ENCODE measurements at regions not wholly inside any gene's neighbourhood (a gene's known extent, or its start where the extent isn't known, plus 50 kb on each side); places are given as distances from the start of the nearest gene placed in this dataset.

DNA sequence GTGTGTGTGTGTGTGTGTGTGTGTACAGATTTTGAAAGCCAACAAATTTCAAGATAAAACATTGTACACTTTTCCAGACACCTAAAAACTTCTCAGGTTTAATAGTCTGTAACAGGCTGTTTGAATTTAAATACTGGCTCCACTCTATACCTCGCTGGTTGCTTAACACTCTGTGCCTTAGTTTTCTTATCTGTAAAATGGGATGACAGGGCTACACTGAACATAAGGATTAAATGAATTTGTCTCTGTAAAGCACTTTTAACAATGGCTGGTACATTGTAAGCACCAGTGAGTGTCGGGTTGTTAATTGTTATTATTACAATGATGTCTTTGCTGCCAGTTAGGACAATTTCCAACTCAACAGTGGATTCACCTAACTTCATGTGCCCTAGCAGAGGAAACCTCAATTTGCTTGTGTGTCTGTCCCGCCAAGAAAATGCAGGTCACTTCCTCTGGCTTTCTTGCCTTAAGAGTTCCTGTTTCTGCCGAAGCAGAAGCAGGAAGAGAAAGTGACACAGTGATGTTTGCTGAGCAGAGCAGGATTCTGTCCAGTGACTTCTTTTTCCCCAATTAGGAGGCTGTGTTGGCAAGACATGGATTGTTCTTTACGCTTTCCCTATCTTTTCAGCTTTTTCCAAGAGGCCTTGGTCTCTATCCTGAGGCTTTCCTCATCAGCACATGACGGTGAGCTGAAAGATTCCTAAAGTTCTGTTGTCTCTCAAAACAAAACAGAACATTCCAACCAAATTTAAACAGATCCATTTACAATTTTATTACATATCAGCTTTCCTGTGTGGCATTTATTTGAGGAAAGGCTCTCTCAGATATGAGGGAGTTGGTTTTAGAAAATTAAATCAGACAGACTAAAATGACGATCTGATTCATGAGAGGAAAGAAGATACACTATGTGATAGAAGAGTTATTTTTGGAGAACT, 154.1 kb upstream of the ATP2B1 start:
- no peak overlapping the region for H3K4me3 ChIP-seq (ENCODE audit: low read depth, low read length)
- DNase-seq (ENCODE audit: low read depth), result no peak
- TF ChIP-seq CTCF (IDR thresholded peaks at IDR 0.05; ENCODE audit: control insufficient read depth, extremely low read depth, insufficient read depth), result no peak

DNA sequence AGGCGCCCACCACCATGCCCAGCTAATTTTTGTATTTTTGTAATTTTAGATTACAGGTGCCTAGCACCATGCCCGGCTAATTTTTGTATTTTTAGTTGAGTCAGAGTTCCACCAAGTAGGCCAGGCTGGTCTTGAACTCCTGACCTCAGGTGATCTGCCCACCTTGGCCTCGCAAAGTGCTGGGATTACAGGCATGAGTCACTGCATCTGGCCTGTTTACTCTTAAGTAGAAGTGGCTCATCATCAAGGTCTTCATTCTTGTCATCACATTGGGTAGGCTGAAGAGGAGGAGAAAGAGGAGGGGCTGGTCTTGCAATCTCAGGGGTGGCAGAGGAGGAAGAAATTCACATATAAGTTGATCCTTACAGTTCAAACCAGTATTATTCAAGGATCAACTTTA, 152.4 kb upstream of the ATP2B1 start:
- H3K4me3 ChIP-seq (ENCODE audit: low read depth, low read length), result no peak overlapping the region
- TF ChIP-seq CTCF (IDR thresholded peaks at IDR 0.05; ENCODE audit: control insufficient read depth, extremely low read depth, insufficient read depth), result no peak
- no peak for DNase-seq (ENCODE audit: low read depth)

GRCh38 chr12:89859508-89860220, 151.0 kb upstream of the ATP2B1 start:
- TF ChIP-seq CTCF (IDR thresholded peaks at IDR 0.05; ENCODE audit: control insufficient read depth, extremely low read depth, insufficient read depth), result no peak
- DNase-seq (ENCODE audit: low read depth), result no peak
- no peak overlapping the region for H3K4me3 ChIP-seq (ENCODE audit: low read depth, low read length)

- TF ChIP-seq CTCF (IDR thresholded peaks at IDR 0.05; ENCODE audit: control insufficient read depth, extremely low read depth, insufficient read depth), result no peak
- H3K4me3 ChIP-seq (ENCODE audit: low read depth, low read length), result no peak overlapping the region
- no peak for DNase-seq (ENCODE audit: low read depth)
Observed at GRCh38 chr12:89858718-89859117, 150.1 kb upstream of the ATP2B1 start.

DNA sequence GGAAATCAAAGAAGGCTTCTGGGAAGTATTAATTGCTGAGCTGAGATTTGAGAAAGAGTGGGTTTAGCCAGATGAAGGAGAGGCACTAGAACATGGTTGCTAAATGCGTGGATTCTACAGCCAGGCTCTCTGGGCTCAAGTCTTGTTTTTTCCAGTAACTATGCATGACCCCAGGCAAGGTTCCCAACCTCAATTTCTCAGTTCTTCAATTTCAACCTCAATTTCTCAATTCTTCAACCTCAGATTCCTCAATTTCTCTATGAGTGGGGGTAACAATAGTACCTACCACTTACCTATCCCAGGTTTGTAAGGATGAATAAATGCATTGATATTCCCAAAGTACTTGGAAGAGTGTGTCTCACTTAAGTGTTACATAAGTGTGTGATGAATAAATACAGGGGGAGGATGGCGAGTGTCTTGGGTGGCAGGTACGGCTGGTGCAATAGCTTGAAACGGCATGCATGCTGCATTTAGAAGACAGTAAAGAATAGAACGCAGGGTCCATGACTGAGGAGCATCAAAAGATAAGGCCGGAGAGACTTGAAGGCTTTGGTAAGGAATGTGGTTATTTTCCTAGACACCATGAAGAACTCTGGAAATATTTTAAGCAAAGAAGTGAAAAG, 149.1 kb upstream of the ATP2B1 start:
- DNase-seq (ENCODE audit: low read depth), result no peak
- H3K4me3 ChIP-seq (ENCODE audit: low read depth, low read length), result no peak overlapping the region
- TF ChIP-seq CTCF (IDR thresholded peaks at IDR 0.05; ENCODE audit: control insufficient read depth, extremely low read depth, insufficient read depth), result no peak

DNA sequence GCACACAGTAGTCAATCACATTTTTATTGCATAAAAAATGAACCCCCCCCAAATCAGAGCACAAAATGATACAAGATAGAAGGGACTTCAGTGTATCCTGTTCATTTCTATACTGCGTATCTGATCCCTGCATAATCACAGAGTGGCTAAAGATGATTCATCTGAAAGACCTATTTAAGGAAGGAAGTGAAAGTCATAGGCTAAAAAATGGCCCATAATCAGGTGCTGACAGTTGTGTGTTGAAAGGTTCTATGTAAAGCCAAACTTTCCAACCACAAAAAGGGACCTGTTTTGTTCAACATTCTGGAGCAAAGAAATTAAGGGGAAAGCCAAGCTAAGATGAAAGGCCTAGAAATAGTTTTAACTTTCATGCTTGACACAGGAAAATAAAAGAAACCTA, 147.8 kb upstream of the ATP2B1 start:
- no peak overlapping the region for H3K4me3 ChIP-seq (ENCODE audit: low read depth, low read length)
- TF ChIP-seq CTCF (IDR thresholded peaks at IDR 0.05; ENCODE audit: control insufficient read depth, extremely low read depth, insufficient read depth), result no peak
- DNase-seq (ENCODE audit: low read depth), result no peak

Measured in LNCaP clone FGC (cell line).